ENCODE measurements at regions not wholly inside any gene's neighbourhood (a gene's known extent, or its start where the extent isn't known, plus 50 kb on each side); places are given as distances from the start of the nearest gene placed in this dataset.

GRCh38 chr5:106675687-106676086, 995.0 kb downstream of the EFNA5 start:
- no peak for TF ChIP-seq SNAI2 (CRISPR knock-in tag; IDR thresholded peaks at IDR 0.05)
- TF ChIP-seq ISL1 (CRISPR knock-in tag; IDR thresholded peaks at IDR 0.05) = peak; percentile 92
- no peak for ATAC-seq

GRCh38 chr5:106673941-106674340, 996.8 kb downstream of the EFNA5 start:
- TF ChIP-seq RARB (CRISPR knock-in tag; IDR thresholded peaks at IDR 0.05) (no peak), PPARA (CRISPR knock-in tag; IDR thresholded peaks at IDR 0.05; ENCODE audit: borderline replicate concordance) (no peak), ESRRG (CRISPR knock-in tag; IDR thresholded peaks at IDR 0.05) (no peak), ZC3H10 (CRISPR knock-in tag; IDR thresholded peaks at IDR 0.05) (no peak), ZNF8 (CRISPR knock-in tag; IDR thresholded peaks at IDR 0.05) (no peak), CREB5 (CRISPR knock-in tag; IDR thresholded peaks at IDR 0.05; ENCODE audit: low read depth) (no peak), ARNTL (CRISPR knock-in tag; IDR thresholded peaks at IDR 0.05; ENCODE audit: borderline replicate concordance, low read depth) (no peak), PATZ1 (CRISPR knock-in tag; IDR thresholded peaks at IDR 0.05; ENCODE audit: borderline replicate concordance) (no peak), BACH2 (CRISPR knock-in tag; IDR thresholded peaks at IDR 0.05; ENCODE audit: borderline replicate concordance) (no peak), SNAI2 (CRISPR knock-in tag; IDR thresholded peaks at IDR 0.05) (no peak), ZNF70 (CRISPR knock-in tag; IDR thresholded peaks at IDR 0.05) (no peak), ZFP3 (CRISPR knock-in tag; IDR thresholded peaks at IDR 0.05) (no peak), POU6F1 (CRISPR knock-in tag; IDR thresholded peaks at IDR 0.05; ENCODE audit: borderline replicate concordance, low read depth) (no peak), CSRNP3 (CRISPR knock-in tag; IDR thresholded peaks at IDR 0.05) (no peak)
- no peak for ATAC-seq

- TF ChIP-seq ESRRG (CRISPR knock-in tag; IDR thresholded peaks at IDR 0.05) (no peak), CSRNP3 (CRISPR knock-in tag; IDR thresholded peaks at IDR 0.05) (no peak), POU6F1 (CRISPR knock-in tag; IDR thresholded peaks at IDR 0.05; ENCODE audit: borderline replicate concordance, low read depth) (no peak), CREB5 (CRISPR knock-in tag; IDR thresholded peaks at IDR 0.05; ENCODE audit: low read depth) (no peak), ISL1 (CRISPR knock-in tag; IDR thresholded peaks at IDR 0.05) (no peak), CSDC2 (CRISPR knock-in tag; IDR thresholded peaks at IDR 0.05) (no peak), ZFP3 (CRISPR knock-in tag; IDR thresholded peaks at IDR 0.05) (no peak), PATZ1 (CRISPR knock-in tag; IDR thresholded peaks at IDR 0.05; ENCODE audit: borderline replicate concordance) (no peak), ZNF8 (CRISPR knock-in tag; IDR thresholded peaks at IDR 0.05) (no peak), ARNTL (CRISPR knock-in tag; IDR thresholded peaks at IDR 0.05; ENCODE audit: borderline replicate concordance, low read depth) (no peak), ZNF565 (CRISPR knock-in tag; conservative IDR thresholded peaks at IDR 0.05; ENCODE audit: low read depth) (no peak)
- ATAC-seq = no peak
These were observed 1008.9 kb downstream of the EFNA5 start for GRCh38 chr5:106661866-106662265.
